ENCODE measurements at regions not wholly inside any gene's neighbourhood (a gene's known extent, or its start where the extent isn't known, plus 50 kb on each side); places are given as distances from the start of the nearest gene placed in this dataset.

DNA sequence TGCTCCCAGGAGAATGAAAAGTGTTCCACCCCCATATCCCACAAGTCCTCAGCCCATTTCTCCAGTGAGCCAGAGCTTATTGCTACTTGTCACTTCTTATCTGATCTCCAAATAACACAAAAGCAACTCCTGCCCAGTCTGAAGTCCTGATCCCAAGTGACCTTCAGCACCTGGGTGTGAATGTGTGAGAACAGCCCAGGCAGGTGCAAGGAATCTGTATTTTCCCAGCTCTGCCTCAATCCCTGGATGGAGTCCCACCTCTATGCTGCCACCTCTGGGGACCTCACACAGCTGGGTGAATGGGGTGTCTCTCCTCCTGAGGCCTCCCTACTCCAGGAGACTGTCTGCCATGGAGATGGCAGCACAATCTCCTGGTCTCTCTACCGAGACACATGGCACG, 402.4 kb upstream of the PROX1 start:
- DNase-seq (ENCODE audit: low spot score in 2 of 2), result no peak
- Histone ChIP-seq H3K36me3 (no peaks in the 10 kb centered on the region), H3K9me3 (no peaks in the 10 kb centered on the region), H3K4me1 (no peaks in the 10 kb centered on the region), H3K4me3 (no peak overlapping the region), H3K27me3 (no peaks in the 10 kb centered on the region), H3K27ac (no peak overlapping the region)
- intact Hi-C loops (cut with DNase I; ENCODE audit: low total_unique reads), result no loop called here
- TF ChIP-seq, protein P1, sequence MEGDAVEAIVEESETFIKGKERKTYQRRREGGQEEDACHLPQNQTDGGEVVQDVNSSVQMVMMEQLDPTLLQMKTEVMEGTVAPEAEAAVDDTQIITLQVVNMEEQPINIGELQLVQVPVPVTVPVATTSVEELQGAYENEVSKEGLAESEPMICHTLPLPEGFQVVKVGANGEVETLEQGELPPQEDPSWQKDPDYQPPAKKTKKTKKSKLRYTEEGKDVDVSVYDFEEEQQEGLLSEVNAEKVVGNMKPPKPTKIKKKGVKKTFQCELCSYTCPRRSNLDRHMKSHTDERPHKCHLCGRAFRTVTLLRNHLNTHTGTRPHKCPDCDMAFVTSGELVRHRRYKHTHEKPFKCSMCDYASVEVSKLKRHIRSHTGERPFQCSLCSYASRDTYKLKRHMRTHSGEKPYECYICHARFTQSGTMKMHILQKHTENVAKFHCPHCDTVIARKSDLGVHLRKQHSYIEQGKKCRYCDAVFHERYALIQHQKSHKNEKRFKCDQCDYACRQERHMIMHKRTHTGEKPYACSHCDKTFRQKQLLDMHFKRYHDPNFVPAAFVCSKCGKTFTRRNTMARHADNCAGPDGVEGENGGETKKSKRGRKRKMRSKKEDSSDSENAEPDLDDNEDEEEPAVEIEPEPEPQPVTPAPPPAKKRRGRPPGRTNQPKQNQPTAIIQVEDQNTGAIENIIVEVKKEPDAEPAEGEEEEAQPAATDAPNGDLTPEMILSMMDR (IDR thresholded peaks at IDR 0.05), result no peak
- TF ChIP-seq POLR2AphosphoS5 (IDR thresholded peaks at IDR 0.05) (no peak), POLR2A (IDR thresholded peaks at IDR 0.05) (no peak)

DNA sequence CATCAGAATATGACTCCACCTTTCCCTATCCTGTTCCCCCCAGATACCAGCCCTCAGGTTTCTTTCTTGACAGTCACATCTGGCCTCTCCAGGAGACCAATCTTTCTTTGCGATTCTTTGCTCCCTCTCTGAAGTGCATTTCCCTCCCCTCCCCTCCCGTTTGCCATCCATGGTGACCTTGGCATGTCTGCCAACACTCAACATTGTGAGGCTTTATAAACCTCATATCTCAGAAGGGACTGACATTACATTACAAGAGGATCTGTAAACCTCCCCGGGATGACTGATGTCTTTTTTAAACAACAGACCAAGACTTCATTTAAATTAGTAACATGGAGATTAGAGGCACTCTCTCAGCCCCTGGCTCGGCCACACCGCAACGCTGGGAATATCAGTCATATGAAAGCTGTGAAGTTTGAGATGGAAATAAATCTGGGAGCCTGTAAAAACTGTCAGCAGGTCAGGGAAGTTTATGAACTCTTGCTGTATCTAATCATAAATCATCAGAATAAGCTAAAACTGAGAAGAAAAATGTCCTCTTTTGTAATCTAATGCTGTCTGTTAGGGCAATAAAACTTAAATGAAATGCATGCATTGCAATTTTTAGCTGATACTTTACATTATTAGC, 401.7 kb upstream of the PROX1 start:
- intact Hi-C loops (cut with DNase I; ENCODE audit: low total_unique reads), result no loop called here
- no peaks in the 10 kb centered on the region for H3K36me3 ChIP-seq
- DNase-seq (ENCODE audit: low spot score in 2 of 2), result no peak

DNA sequence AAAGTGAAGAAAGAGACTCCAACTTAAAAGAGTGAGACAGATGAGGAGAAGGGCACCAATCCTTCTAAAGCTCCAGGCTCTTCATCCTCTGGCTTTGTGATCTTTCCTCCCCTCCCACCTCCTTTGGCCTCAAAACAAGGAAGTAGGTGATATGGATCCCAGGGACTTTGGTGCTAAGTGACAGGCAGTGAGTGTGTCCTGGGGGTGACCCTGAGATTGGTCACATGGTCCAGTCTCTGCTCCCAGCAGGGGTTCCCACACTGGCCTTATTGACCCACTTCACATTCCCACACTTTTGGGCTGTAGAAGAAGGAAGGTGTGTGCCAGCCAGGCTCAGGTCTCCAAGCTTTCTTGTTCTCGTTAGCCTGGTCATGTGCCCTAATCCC, 401.2 kb upstream of the PROX1 start:
- intact Hi-C loops (cut with DNase I; ENCODE audit: low total_unique reads), result no loop called here
- Histone ChIP-seq H3K27ac (no peak overlapping the region), H3K4me1 (no peaks in the 10 kb centered on the region), H3K4me3 (no peak overlapping the region), H3K27me3 (no peaks in the 10 kb centered on the region), H3K36me3 (no peaks in the 10 kb centered on the region), H3K9me3 (no peaks in the 10 kb centered on the region)
- no peak for DNase-seq (ENCODE audit: low spot score in 2 of 2)
- no peak for TF ChIP-seq POLR2A (IDR thresholded peaks at IDR 0.05)
- TF ChIP-seq POLR2AphosphoS5 (IDR thresholded peaks at IDR 0.05), result no peak
- TF ChIP-seq, protein P1 (IDR thresholded peaks at IDR 0.05), result no peak

More for the DNA sequence above, 401.7 kb upstream of the PROX1 start:
- H3K27ac ChIP-seq, result no peak overlapping the region
- no peaks in the 10 kb centered on the region for H3K9me3 ChIP-seq
- H3K4me1 ChIP-seq, result no peaks in the 10 kb centered on the region
- TF ChIP-seq POLR2A (IDR thresholded peaks at IDR 0.05) (no peak), POLR2AphosphoS5 (IDR thresholded peaks at IDR 0.05) (no peak)
- TF ChIP-seq, protein P1 (IDR thresholded peaks at IDR 0.05), result no peak
- H3K27me3 ChIP-seq, result no peaks in the 10 kb centered on the region
- H3K4me3 ChIP-seq, result no peak overlapping the region

DNA sequence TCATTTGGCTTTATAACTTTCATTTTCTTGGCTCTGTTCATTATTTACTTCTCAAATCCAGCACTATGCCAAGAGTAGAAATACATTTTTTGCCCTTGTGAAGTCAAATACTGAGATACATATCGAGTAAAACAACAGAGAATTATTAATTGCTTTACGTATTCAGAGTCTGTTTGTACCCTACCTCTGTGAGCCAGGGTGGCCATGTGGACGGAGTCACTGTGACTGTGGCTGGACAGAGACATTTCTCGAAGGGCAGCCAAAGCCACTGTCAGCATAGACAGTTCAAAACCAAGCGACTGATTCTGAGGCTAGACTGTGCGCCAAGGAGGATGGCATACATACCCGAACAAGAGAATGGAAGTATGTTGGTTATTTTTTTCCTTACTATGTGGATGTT, 391.0 kb upstream of the PROX1 start:
- no peak for TF ChIP-seq POLR2AphosphoS5 (IDR thresholded peaks at IDR 0.05)
- TF ChIP-seq, protein P1 (IDR thresholded peaks at IDR 0.05), result no peak
- no peak for TF ChIP-seq POLR2A (IDR thresholded peaks at IDR 0.05)
- H3K36me3 ChIP-seq, result no peaks in the 10 kb centered on the region
- no peak overlapping the region for H3K27ac ChIP-seq
- intact Hi-C loops (cut with DNase I; ENCODE audit: low total_unique reads), result no loop called here
- no peaks in the 10 kb centered on the region for H3K9me3 ChIP-seq
- H3K27me3 ChIP-seq, result no peaks in the 10 kb centered on the region
- DNase-seq (ENCODE audit: low spot score in 2 of 2), result no peak
- H3K4me3 ChIP-seq, result no peak overlapping the region
- no peaks in the 10 kb centered on the region for H3K4me1 ChIP-seq

DNA sequence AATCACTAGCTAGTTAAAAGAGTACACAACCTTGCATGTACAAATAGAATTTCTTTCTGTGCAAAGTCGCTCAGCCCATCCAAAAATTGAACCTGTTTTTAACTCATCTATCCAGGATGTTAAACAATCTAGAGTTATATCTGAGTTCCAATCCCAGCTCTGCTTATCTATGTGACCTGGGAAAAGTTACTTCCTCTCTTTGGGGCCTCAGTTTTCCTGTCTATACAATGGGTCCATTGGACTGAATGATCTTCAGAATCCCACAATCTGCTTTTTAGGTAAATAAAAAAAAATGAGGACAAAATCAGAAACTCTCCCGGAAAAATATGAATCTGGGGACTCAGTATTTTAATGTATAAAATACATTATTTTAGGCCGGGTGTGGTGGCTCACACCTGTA, 389.5 kb upstream of the PROX1 start:
- intact Hi-C loops (cut with DNase I; ENCODE audit: low total_unique reads), result no loop called here
- no peaks in the 10 kb centered on the region for H3K9me3 ChIP-seq

More for the DNA sequence above, 389.5 kb upstream of the PROX1 start:
- no peaks in the 10 kb centered on the region for H3K36me3 ChIP-seq
- no peaks in the 10 kb centered on the region for H3K27me3 ChIP-seq
- no peak overlapping the region for H3K4me3 ChIP-seq
- DNase-seq (ENCODE audit: low spot score in 2 of 2), result no peak
- TF ChIP-seq, protein P1 (IDR thresholded peaks at IDR 0.05), result no peak
- no peak for TF ChIP-seq POLR2AphosphoS5 (IDR thresholded peaks at IDR 0.05)
- TF ChIP-seq POLR2A (IDR thresholded peaks at IDR 0.05), result no peak
- no peak overlapping the region for H3K27ac ChIP-seq
- no peaks in the 10 kb centered on the region for H3K4me1 ChIP-seq
